ENCODE measurements at regions not wholly inside any gene's neighbourhood (a gene's known extent, or its start where the extent isn't known, plus 50 kb on each side); places are given as distances from the start of the nearest gene placed in this dataset.
"Not testable (repeated sequence)": the region's sequence is repeated elsewhere in the genome, so short reads cannot be mapped to it uniquely, and the experiment has no call there.

DNA sequence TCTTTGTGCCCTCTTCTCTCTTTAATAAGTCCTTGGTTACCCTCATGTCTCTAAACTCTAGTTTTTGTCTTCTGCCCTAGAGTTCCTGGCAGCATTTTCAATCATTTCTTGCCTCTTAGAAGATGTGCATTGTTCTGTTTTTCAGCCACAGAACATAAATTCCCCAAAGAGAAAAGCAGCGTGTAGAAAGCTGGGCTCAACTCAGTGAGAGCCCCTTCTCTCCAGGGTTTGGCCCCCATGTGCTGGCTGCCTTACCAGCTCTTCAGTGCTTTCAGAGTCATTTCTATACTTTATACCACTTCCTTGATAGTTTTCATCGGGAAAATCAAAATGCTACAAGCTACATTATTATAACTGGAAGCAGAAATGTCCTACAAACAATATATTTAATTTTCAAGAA, 369.1 kb upstream of the GRM7 start:
- no peaks in the 10 kb centered on the region for H3K27me3 Mint-ChIP-seq (ENCODE audit: low read depth in 3 of 3)
- Histone ChIP-seq H3K79me2 (ENCODE audit: insufficient read depth, low read length) (no peaks in the 10 kb centered on the region), H3K4me3 (replicated peaks in 1 of 3; ENCODE audit: low read depth in 2 of 3, low read length in 3 of 3) (no peak overlapping the region), H3K27ac (ENCODE audit: low read depth in 1 of 2, low read length in 2 of 2) (no peak overlapping the region), H3K9ac (ENCODE audit: insufficient read depth, low read length, poor library complexity, severe bottlenecking) (no peak overlapping the region), H3K36me3 (replicated peaks in 1 of 2; ENCODE audit: control insufficient read depth in 1 of 2, insufficient read depth in 2 of 2, low read length in 2 of 2) (no peaks in the 10 kb centered on the region), H3K4me1 (ENCODE audit: control insufficient read depth in 1 of 2, insufficient read depth in 2 of 2, low read length in 2 of 2) (no peaks in the 10 kb centered on the region), H3K9me3 (replicated peaks in 1 of 2; ENCODE audit: control insufficient read depth in 1 of 2, insufficient read depth in 1 of 2, low read length in 2 of 2) (peaks cover 10 to 20% of the 10 kb centered on the region in 2 donors), H3K27me3 (ENCODE audit: control insufficient read depth in 2 of 2, insufficient read depth in 2 of 2, low read length in 2 of 2) (no peaks in the 10 kb centered on the region), H2AFZ (ENCODE audit: insufficient read depth, low read depth, low read length, poor library complexity, severe bottlenecking) (no peak overlapping the region), H3K4me2 (replicated peaks; ENCODE audit: extremely low read depth, low read length, poor library complexity, severe bottlenecking) (no peak overlapping the region), H4K20me1 (ENCODE audit: insufficient read depth, low read length) (no peaks in the 10 kb centered on the region)
- peaks cover 6 to 19% (median 15%) of the 10 kb centered on the region in 7 donors for H3K9me3 Mint-ChIP-seq
- no peaks in the 10 kb centered on the region for H3K4me1 Mint-ChIP-seq
- intact Hi-C loops (cut with micrococcal nuclease) = no loop called here
- DNase-seq = no peak
- H3K27ac Mint-ChIP-seq = no peak overlapping the region
- TF ChIP-seq, protein P1, sequence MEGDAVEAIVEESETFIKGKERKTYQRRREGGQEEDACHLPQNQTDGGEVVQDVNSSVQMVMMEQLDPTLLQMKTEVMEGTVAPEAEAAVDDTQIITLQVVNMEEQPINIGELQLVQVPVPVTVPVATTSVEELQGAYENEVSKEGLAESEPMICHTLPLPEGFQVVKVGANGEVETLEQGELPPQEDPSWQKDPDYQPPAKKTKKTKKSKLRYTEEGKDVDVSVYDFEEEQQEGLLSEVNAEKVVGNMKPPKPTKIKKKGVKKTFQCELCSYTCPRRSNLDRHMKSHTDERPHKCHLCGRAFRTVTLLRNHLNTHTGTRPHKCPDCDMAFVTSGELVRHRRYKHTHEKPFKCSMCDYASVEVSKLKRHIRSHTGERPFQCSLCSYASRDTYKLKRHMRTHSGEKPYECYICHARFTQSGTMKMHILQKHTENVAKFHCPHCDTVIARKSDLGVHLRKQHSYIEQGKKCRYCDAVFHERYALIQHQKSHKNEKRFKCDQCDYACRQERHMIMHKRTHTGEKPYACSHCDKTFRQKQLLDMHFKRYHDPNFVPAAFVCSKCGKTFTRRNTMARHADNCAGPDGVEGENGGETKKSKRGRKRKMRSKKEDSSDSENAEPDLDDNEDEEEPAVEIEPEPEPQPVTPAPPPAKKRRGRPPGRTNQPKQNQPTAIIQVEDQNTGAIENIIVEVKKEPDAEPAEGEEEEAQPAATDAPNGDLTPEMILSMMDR (IDR thresholded peaks at IDR 0.05) = no peak
- WGBS (ENCODE audit: insufficient coverage) = 100% methylated on average over 1 of the region's 2 CpGs
- H3K4me3 Mint-ChIP-seq = no peak overlapping the region
- H3K36me3 Mint-ChIP-seq = no peaks in the 10 kb centered on the region

DNA sequence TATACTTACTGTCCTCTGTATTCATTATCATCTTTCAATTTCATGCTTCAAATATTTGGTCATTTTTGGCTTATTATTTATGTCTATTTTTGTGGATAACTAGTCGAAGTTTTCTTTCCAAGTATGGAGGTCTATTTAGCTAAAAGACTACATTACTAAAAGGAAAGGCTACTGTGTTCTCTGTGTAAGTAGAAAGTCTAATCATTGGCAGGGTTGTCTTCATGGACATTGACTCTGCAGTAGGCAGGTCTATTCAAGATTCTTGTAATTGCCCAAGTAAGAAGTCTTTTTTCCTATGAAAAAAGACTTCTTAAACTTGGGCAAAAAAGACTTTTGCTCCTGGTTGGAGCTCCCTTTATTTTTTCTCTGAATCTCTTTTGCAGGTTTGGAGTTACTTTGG, 368.6 kb upstream of the GRM7 start:
- H3K9ac ChIP-seq (ENCODE audit: insufficient read depth, low read length, poor library complexity, severe bottlenecking) = no peak overlapping the region
- no peak overlapping the region for H2AFZ ChIP-seq (ENCODE audit: insufficient read depth, low read depth, low read length, poor library complexity, severe bottlenecking)
- H3K79me2 ChIP-seq (ENCODE audit: insufficient read depth, low read length) = no peaks in the 10 kb centered on the region
- no peak overlapping the region for H3K27ac ChIP-seq (ENCODE audit: low read depth in 1 of 2, low read length in 2 of 2)
- no CpG with 5 or more reads among the region's 1 CpG for WGBS (ENCODE audit: insufficient coverage)
- Mint-ChIP-seq H3K27me3 (ENCODE audit: low read depth in 3 of 3) (no peaks in the 10 kb centered on the region), H3K4me1 (no peaks in the 10 kb centered on the region), H3K4me3 (no peak overlapping the region), H3K27ac (no peak overlapping the region), H3K36me3 (no peaks in the 10 kb centered on the region), H3K9me3 (peaks cover 6 to 21% (median 15%) of the 10 kb centered on the region in 7 donors)
- no peak overlapping the region for H3K4me3 ChIP-seq (replicated peaks in 1 of 3; ENCODE audit: low read depth in 2 of 3, low read length in 3 of 3)
- H3K4me2 ChIP-seq (replicated peaks; ENCODE audit: extremely low read depth, low read length, poor library complexity, severe bottlenecking) = no peak overlapping the region
- TF ChIP-seq, protein P1 (IDR thresholded peaks at IDR 0.05) = no peak
- H3K27me3 ChIP-seq (ENCODE audit: control insufficient read depth in 2 of 2, insufficient read depth in 2 of 2, low read length in 2 of 2) = no peaks in the 10 kb centered on the region
- no peaks in the 10 kb centered on the region for H3K4me1 ChIP-seq (ENCODE audit: control insufficient read depth in 1 of 2, insufficient read depth in 2 of 2, low read length in 2 of 2)
- H4K20me1 ChIP-seq (ENCODE audit: insufficient read depth, low read length) = no peaks in the 10 kb centered on the region
- H3K36me3 ChIP-seq (replicated peaks in 1 of 2; ENCODE audit: control insufficient read depth in 1 of 2, insufficient read depth in 2 of 2, low read length in 2 of 2) = no peaks in the 10 kb centered on the region
- no peak for DNase-seq
- peaks cover 10 to 20% of the 10 kb centered on the region in 2 donors for H3K9me3 ChIP-seq (replicated peaks in 1 of 2; ENCODE audit: control insufficient read depth in 1 of 2, insufficient read depth in 1 of 2, low read length in 2 of 2)
- intact Hi-C loops (cut with micrococcal nuclease) = no loop called here

- H4K20me1 ChIP-seq (ENCODE audit: insufficient read depth, low read length); H3K4me3 ChIP-seq (replicated peaks in 1 of 3; ENCODE audit: low read depth in 2 of 3, low read length in 3 of 3); H3K4me2 ChIP-seq (replicated peaks; ENCODE audit: extremely low read depth, low read length, poor library complexity, severe bottlenecking); H3K27me3 ChIP-seq (ENCODE audit: control insufficient read depth in 2 of 2, insufficient read depth in 2 of 2, low read length in 2 of 2); DNase-seq; H3K27ac Mint-ChIP-seq; intact Hi-C loops (cut with micrococcal nuclease); H3K4me1 Mint-ChIP-seq; H3K27ac ChIP-seq (ENCODE audit: low read depth in 1 of 2, low read length in 2 of 2); H3K27me3 Mint-ChIP-seq (ENCODE audit: low read depth in 3 of 3); H3K79me2 ChIP-seq (ENCODE audit: insufficient read depth, low read length); H3K9ac ChIP-seq (ENCODE audit: insufficient read depth, low read length, poor library complexity, severe bottlenecking); H3K36me3 Mint-ChIP-seq; H2AFZ ChIP-seq (ENCODE audit: insufficient read depth, low read depth, low read length, poor library complexity, severe bottlenecking); H3K4me3 Mint-ChIP-seq; H3K36me3 ChIP-seq (replicated peaks in 1 of 2; ENCODE audit: control insufficient read depth in 1 of 2, insufficient read depth in 2 of 2, low read length in 2 of 2); H3K4me1 ChIP-seq (ENCODE audit: control insufficient read depth in 1 of 2, insufficient read depth in 2 of 2, low read length in 2 of 2): not testable (repeated sequence)
- H3K9me3 Mint-ChIP-seq = peaks cover 2 to 17% (median 11%) of the 10 kb centered on the region in 7 donors
- whole genome bisulfite sequencing (ENCODE audit: insufficient coverage) = no CpG with 5 or more reads among the region's 4 CpGs
- H3K9me3 ChIP-seq (replicated peaks in 1 of 2; ENCODE audit: control insufficient read depth in 1 of 2, insufficient read depth in 1 of 2, low read length in 2 of 2) = peaks cover 11 to 18% of the 10 kb centered on the region in 2 donors
These were observed 362.0 kb upstream of the GRM7 start for GRCh38 chr3:6498944-6499343.
